ENCODE measurements at regions not wholly inside any gene's neighbourhood (a gene's known extent, or its start where the extent isn't known, plus 50 kb on each side); places are given as distances from the start of the nearest gene placed in this dataset.
"Not testable (repeated sequence)": the region's sequence is repeated elsewhere in the genome, so short reads cannot be mapped to it uniquely, and the experiment has no call there.

DNA sequence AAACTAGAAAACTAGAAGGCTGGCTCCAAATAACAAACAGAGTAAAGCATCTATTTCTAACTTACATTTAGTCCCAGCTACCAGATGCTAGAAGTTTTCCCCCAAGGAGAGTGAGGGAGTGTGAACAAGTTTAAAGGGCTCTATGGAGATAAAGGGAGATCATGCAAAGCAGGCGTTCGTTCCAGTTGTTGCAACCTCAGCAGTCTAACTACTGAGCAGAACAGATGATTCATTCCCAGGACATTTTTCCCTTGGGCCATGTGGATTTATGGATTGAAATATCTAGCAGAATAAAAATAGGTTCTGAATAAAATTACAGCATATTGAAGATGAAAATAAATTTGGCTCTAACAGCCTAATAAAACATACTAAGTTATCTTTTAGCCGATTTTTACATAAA is 154.8 kb upstream of the TTC14 start:
- no peaks in the 10 kb centered on the region for H4K20me1 ChIP-seq (replicated peaks; ENCODE audit: insufficient read depth)
- no peak overlapping the region for H3K4me2 ChIP-seq
- Mint-ChIP-seq H3K4me1 (no peaks in the 10 kb centered on the region), H3K9me3 (peaks cover 28% of the 10 kb centered on the region), H3K36me3 (ENCODE audit: low read depth) (peaks cover 19% of the 10 kb centered on the region; the same call in 2 of the 3 replicates), H3K4me3 (no peak overlapping the region), H3K27ac (no peak overlapping the region), H3K27me3 (ENCODE audit: insufficient read depth, low read depth, poor library complexity) (no peaks in the 10 kb centered on the region)
- no peak overlapping the region for H2AFZ ChIP-seq
- no peaks in the 10 kb centered on the region for H3F3A ChIP-seq (replicated peaks; ENCODE audit: low read depth)
- DNase-seq (ENCODE audit: low spot score) (no peak), ATAC-seq (no peak)
- TF ChIP-seq CTCF (conservative IDR thresholded peaks at IDR 0.05; ENCODE audit: low read depth in 2 of 2) (no peak), JUNB (IDR thresholded peaks at IDR 0.05; ENCODE audit: unreplicated experiment) (no peak), STAT1 (IDR thresholded peaks at IDR 0.05; ENCODE audit: unreplicated experiment) (no peak)
- TF ChIP-seq, protein P1, sequence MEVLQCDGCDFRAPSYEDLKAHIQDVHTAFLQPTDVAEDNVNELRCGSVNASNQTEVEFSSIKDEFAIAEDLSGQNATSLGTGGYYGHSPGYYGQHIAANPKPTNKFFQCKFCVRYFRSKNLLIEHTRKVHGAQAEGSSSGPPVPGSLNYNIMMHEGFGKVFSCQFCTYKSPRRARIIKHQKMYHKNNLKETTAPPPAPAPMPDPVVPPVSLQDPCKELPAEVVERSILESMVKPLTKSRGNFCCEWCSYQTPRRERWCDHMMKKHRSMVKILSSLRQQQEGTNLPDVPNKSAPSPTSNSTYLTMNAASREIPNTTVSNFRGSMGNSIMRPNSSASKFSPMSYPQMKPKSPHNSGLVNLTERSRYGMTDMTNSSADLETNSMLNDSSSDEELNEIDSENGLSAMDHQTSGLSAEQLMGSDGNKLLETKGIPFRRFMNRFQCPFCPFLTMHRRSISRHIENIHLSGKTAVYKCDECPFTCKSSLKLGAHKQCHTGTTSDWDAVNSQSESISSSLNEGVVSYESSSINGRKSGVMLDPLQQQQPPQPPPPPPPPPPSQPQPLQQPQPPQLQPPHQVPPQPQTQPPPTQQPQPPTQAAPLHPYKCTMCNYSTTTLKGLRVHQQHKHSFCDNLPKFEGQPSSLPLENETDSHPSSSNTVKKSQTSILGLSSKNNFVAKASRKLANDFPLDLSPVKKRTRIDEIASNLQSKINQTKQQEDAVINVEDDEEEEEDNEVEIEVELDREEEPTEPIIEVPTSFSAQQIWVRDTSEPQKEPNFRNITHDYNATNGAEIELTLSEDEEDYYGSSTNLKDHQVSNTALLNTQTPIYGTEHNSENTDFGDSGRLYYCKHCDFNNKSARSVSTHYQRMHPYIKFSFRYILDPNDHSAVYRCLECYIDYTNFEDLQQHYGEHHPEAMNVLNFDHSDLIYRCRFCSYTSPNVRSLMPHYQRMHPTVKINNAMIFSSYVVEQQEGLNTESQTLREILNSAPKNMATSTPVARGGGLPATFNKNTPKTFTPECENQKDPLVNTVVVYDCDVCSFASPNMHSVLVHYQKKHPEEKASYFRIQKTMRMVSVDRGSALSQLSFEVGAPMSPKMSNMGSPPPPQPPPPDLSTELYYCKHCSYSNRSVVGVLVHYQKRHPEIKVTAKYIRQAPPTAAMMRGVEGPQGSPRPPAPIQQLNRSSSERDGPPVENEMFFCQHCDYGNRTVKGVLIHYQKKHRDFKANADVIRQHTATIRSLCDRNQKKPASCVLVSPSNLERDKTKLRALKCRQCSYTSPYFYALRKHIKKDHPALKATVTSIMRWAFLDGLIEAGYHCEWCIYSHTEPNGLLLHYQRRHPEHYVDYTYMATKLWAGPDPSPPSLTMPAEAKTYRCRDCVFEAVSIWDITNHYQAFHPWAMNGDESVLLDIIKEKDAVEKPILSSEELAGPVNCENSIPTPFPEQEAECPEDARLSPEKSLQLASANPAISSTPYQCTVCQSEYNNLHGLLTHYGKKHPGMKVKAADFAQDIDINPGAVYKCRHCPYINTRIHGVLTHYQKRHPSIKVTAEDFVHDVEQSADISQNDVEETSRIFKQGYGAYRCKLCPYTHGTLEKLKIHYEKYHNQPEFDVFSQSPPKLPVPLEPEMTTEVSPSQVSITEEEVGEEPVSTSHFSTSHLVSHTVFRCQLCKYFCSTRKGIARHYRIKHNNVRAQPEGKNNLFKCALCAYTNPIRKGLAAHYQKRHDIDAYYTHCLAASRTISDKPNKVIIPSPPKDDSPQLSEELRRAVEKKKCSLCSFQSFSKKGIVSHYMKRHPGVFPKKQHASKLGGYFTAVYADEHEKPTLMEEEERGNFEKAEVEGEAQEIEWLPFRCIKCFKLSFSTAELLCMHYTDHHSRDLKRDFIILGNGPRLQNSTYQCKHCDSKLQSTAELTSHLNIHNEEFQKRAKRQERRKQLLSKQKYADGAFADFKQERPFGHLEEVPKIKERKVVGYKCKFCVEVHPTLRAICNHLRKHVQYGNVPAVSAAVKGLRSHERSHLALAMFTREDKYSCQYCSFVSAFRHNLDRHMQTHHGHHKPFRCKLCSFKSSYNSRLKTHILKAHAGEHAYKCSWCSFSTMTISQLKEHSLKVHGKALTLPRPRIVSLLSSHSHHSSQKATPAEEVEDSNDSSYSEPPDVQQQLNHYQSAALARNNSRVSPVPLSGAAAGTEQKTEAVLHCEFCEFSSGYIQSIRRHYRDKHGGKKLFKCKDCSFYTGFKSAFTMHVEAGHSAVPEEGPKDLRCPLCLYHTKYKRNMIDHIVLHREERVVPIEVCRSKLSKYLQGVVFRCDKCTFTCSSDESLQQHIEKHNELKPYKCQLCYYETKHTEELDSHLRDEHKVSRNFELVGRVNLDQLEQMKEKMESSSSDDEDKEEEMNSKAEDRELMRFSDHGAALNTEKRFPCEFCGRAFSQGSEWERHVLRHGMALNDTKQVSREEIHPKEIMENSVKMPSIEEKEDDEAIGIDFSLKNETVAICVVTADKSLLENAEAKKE (CRISPR knock-in tag; IDR thresholded peaks at IDR 0.05) = no peak
- no peaks in the 10 kb centered on the region for H3K79me2 ChIP-seq (replicated peaks; ENCODE audit: insufficient read depth)
- H3K27me3 ChIP-seq (ENCODE audit: insufficient read depth) = no peaks in the 10 kb centered on the region
- 0 out of 2 replicates have a peak, but pooled peaks cover 7% of the 10 kb centered on the region for H3K36me3 ChIP-seq (ENCODE audit: insufficient read depth)
- no peak overlapping the region for H3K27ac ChIP-seq (ENCODE audit: low read depth)
- peaks cover 4% of the 10 kb centered on the region; the same call in 1 of the 2 replicates for H3K9me2 ChIP-seq (ENCODE audit: insufficient read depth)
- H3K4me3 ChIP-seq = no peak overlapping the region
- no peaks in the 10 kb centered on the region for H3K4me1 ChIP-seq (ENCODE audit: insufficient read depth)

- not testable (repeated sequence) for H3K27me3 Mint-ChIP-seq (ENCODE audit: insufficient read depth, low read depth, poor library complexity); H3K9me2 ChIP-seq (ENCODE audit: insufficient read depth); H3F3A ChIP-seq (replicated peaks; ENCODE audit: low read depth); H2AFZ ChIP-seq; H3K4me1 Mint-ChIP-seq; H3K27ac ChIP-seq (ENCODE audit: low read depth); H3K79me2 ChIP-seq (replicated peaks; ENCODE audit: insufficient read depth); ATAC-seq; H3K36me3 ChIP-seq (ENCODE audit: insufficient read depth); H3K4me2 ChIP-seq; H3K4me1 ChIP-seq (ENCODE audit: insufficient read depth); H3K4me3 ChIP-seq; DNase-seq (ENCODE audit: low spot score); H3K4me3 Mint-ChIP-seq; H3K27ac Mint-ChIP-seq; H3K27me3 ChIP-seq (ENCODE audit: insufficient read depth); H4K20me1 ChIP-seq (replicated peaks; ENCODE audit: insufficient read depth)
- Mint-ChIP-seq H3K9me3 (peaks cover 28% of the 10 kb centered on the region), H3K36me3 (ENCODE audit: low read depth) (peaks cover 19% of the 10 kb centered on the region; the same call in 2 of the 3 replicates)
Measured at GRCh38 chr3:180448407-180448806, 153.6 kb upstream of the TTC14 start.

All from GM23338 (cell line).